ENCODE measurements at regions not wholly inside any gene's neighbourhood (a gene's known extent, or its start where the extent isn't known, plus 50 kb on each side); places are given as distances from the start of the nearest gene placed in this dataset.
A peak's percentile ranks its signal among the peaks of the same experiment; 100 is the strongest.
"Not testable (repeated sequence)": the region's sequence is repeated elsewhere in the genome, so short reads cannot be mapped to it uniquely, and the experiment has no call there.

GRCh38 chr10:64201936-64202335 is 680.7 kb downstream of the REEP3 start:
- DNase-seq (no peak), ATAC-seq (no peak)
- intact Hi-C loops (cut with micrococcal nuclease) = no loop called here

- ATAC-seq; DNase-seq; intact Hi-C loops (cut with micrococcal nuclease): not testable (repeated sequence)
These were observed 683.3 kb downstream of the REEP3 start for GRCh38 chr10:64204504-64204903.

GRCh38 chr10:64206409-64206808 is 685.2 kb downstream of the REEP3 start:
- no peak for ATAC-seq
- no peak for DNase-seq
- intact Hi-C loops (cut with micrococcal nuclease) = no loop called here

- DNase-seq (peak; percentile 29), ATAC-seq (peak; percentile 88)
- intact Hi-C loops (cut with micrococcal nuclease) = no loop called here
These were observed 688.4 kb downstream of the REEP3 start for GRCh38 chr10:64209561-64209960.

- no peak for DNase-seq
- ATAC-seq = no peak
- intact Hi-C loops (cut with micrococcal nuclease) = no loop called here
These were observed 689.0 kb downstream of the REEP3 start for GRCh38 chr10:64210211-64210610.

- ATAC-seq (peak; percentile 81), DNase-seq (no peak)
- intact Hi-C loops (cut with micrococcal nuclease) = no loop called here
These were observed 690.3 kb downstream of the REEP3 start for GRCh38 chr10:64211466-64211865.

GRCh38 chr10:64215088-64215487 is 693.9 kb downstream of the REEP3 start:
- intact Hi-C loops (cut with micrococcal nuclease) = no loop called here
- DNase-seq = no peak
- no peak for ATAC-seq

- ATAC-seq = no peak
- intact Hi-C loops (cut with micrococcal nuclease) = no loop called here
- DNase-seq = no peak
These were observed 698.2 kb downstream of the REEP3 start for GRCh38 chr10:64219271-64220025.

- no peak for DNase-seq
- intact Hi-C loops (cut with micrococcal nuclease) = no loop called here
- no peak for ATAC-seq
These were observed 713.3 kb downstream of the REEP3 start for GRCh38 chr10:64234489-64234888.

- intact Hi-C loops (cut with micrococcal nuclease) = no loop called here
- DNase-seq = no peak
- ATAC-seq = no peak
These were observed 736.5 kb downstream of the REEP3 start for GRCh38 chr10:64257704-64258103.

GRCh38 chr10:64261092-64261491 is 739.9 kb downstream of the REEP3 start:
- ATAC-seq = no peak
- intact Hi-C loops (cut with micrococcal nuclease) = no loop called here
- DNase-seq = no peak

GRCh38 chr10:64261676-64262075 is 740.5 kb downstream of the REEP3 start:
- intact Hi-C loops (cut with micrococcal nuclease) = no loop called here
- no peak for ATAC-seq
- DNase-seq = no peak

GRCh38 chr10:64265961-64266360 is 744.8 kb downstream of the REEP3 start:
- ATAC-seq (no peak), DNase-seq (no peak)
- intact Hi-C loops (cut with micrococcal nuclease) = no loop called here

GRCh38 chr10:64271508-64271907 is 750.3 kb downstream of the REEP3 start:
- intact Hi-C loops (cut with micrococcal nuclease) = no loop called here
- no peak for ATAC-seq
- no peak for DNase-seq

GRCh38 chr10:64271983-64272382 is 750.8 kb downstream of the REEP3 start:
- ATAC-seq = no peak
- DNase-seq = no peak
- intact Hi-C loops (cut with micrococcal nuclease) = no loop called here

GRCh38 chr10:64275001-64275400 is 753.8 kb downstream of the REEP3 start:
- intact Hi-C loops (cut with micrococcal nuclease) = no loop called here
- ATAC-seq (no peak), DNase-seq (no peak)

GRCh38 chr10:64275774-64276173 is 754.6 kb downstream of the REEP3 start:
- no peak for DNase-seq
- intact Hi-C loops (cut with micrococcal nuclease) = no loop called here
- no peak for ATAC-seq

GRCh38 chr10:64277536-64277935 is 756.3 kb downstream of the REEP3 start:
- DNase-seq = no peak
- intact Hi-C loops (cut with micrococcal nuclease) = no loop called here
- ATAC-seq = no peak

- no peak for ATAC-seq
- intact Hi-C loops (cut with micrococcal nuclease) = no loop called here
These were observed 762.4 kb downstream of the REEP3 start for GRCh38 chr10:64283621-64284020.

GRCh38 chr10:64286533-64286932 is 765.3 kb downstream of the REEP3 start:
- DNase-seq (no peak), ATAC-seq (no peak)
- intact Hi-C loops (cut with micrococcal nuclease) = no loop called here

More at GRCh38 chr10:64283621-64284020, 762.4 kb downstream of the REEP3 start:
- no peak for DNase-seq

GRCh38 chr10:64288404-64288803 is 767.2 kb downstream of the REEP3 start:
- ATAC-seq (no peak), DNase-seq (no peak)
- intact Hi-C loops (cut with micrococcal nuclease) = no loop called here

Measured in left ventricle myocardium superior (tissue), 1 donor.